Panc1 (cell line): ENCODE measurements at regions not wholly inside any gene's neighbourhood (a gene's known extent, or its start where the extent isn't known, plus 50 kb on each side); places are given as distances from the start of the nearest gene placed in this dataset.

ENCODE experiments used
- ATAC-seq: fragments of 200-7000 bp; cut with Tn5 transposase; 2 replicates; pipeline ENCODE4 v1.9.1; 2020; ENCODE audit warnings: mild to moderate bottlenecking, moderate library complexity
- BruUV-seq: library from RNA; stranded (reverse); fragments of 400-500 nt; replicated peaks from 2 replicates; lab custom pipeline; 2021; lab: Mats Ljungman, UMichigan
- CTCF ChIA-PET: fragments of 300-600 bp; sonication (Branson Sonifier 250); formaldehyde crosslinking; loops from one replicate; lab custom pipeline; 2022; ENCODE audit warnings: antibody characterized with exemption; lab: Charles Lee
- POLR2A ChIA-PET: fragments of 300-600 bp; sonication (Branson Sonifier 250); formaldehyde crosslinking; loops from one replicate; lab custom pipeline; 2022; ENCODE audit warnings: antibody characterized with exemption; lab: Charles Lee
- DNase-seq: peaks from one replicate; pipeline ENCODE4 v3.0.0-alpha.2; 2010; ENCODE audit warnings: low read depth, low spot score
- H3K27ac ChIP-seq: 2 replicates; pipeline ENCODE4 v1.5.1; 2011; ENCODE audit warnings: mild to moderate bottlenecking, low read length, inconsistent platforms
- H3K27me3 ChIP-seq: fragments of 200-500 bp; sonication (Bioruptor generic); 2 replicates; pipeline ENCODE4 v1.6.0; 2014; ENCODE audit warnings: low read length, inconsistent platforms; ENCODE audit not compliant: control insufficient read depth, insufficient read depth
- H3K36me3 ChIP-seq: fragments of 200-500 bp; sonication (Bioruptor generic); 2 replicates; pipeline ENCODE4 v1.5.1; 2014; ENCODE audit warnings: inconsistent platforms, mild to moderate bottlenecking, low read length, moderate library complexity; ENCODE audit not compliant: control insufficient read depth, insufficient read depth
- H3K4me1 ChIP-seq: 2 replicates; pipeline ENCODE4 v1.5.1; 2011; ENCODE audit warnings: inconsistent platforms, mild to moderate bottlenecking, low read length, moderate library complexity; ENCODE audit not compliant: control insufficient read depth, insufficient read depth
- H3K4me3 ChIP-seq, 2 experiments: 2 replicates each; pipeline ENCODE4 v1.5.1; 2011 to 2012; ENCODE audit warnings: low read depth in 2 of 2, low read length in 2 of 2, mild to moderate bottlenecking in 2 of 2, inconsistent platforms in 1 of 2, moderate library complexity in 1 of 2
- H3K9me3 ChIP-seq: fragments of 200-500 bp; sonication (Bioruptor generic); 2 replicates; pipeline ENCODE4 v1.5.1; 2014; ENCODE audit warnings: low read depth, mild to moderate bottlenecking, inconsistent platforms, low read length, moderate library complexity; ENCODE audit not compliant: control insufficient read depth, insufficient read depth
- POLR2AphosphoS5 ChIP-seq: IDR thresholded peaks from 2 replicates; pipeline ENCODE4 v1.6.1; 2012; ENCODE audit warnings: mild to moderate bottlenecking, low read depth, low read length, moderate library complexity
- SIN3A ChIP-seq: IDR thresholded peaks from 2 replicates; pipeline ENCODE4 v1.6.1; 2012; ENCODE audit warnings: low read depth, mild to moderate bottlenecking, low read length, moderate library complexity, borderline replicate concordance; ENCODE audit not compliant: insufficient read depth
- TCF7L2 ChIP-seq: IDR thresholded peaks from 2 replicates; pipeline ENCODE4 v1.6.1; 2011; ENCODE audit warnings: mild to moderate bottlenecking, low read depth, low read length, inconsistent platforms
- in situ Hi-C: cut with HindIII; loops from 2 replicates; pipeline ENCODE4 v1.10.0; 2016; ENCODE audit warnings: low sequenced_read_pairs, low pct_unique_long_range_greater_than_20kb
- intact Hi-C: fragments of 100-400 bp; cut with micrococcal nuclease; formaldehyde crosslinking; loops from one replicate; pipeline ENCODE4 v1.10.0; 2022; ENCODE audit not compliant: unreplicated experiment
- TF ChIP-seq, protein P1 (sequence below): fragments of 450-650 bp; IDR thresholded peaks from 2 replicates; pipeline ENCODE4 v1.5.1; 2017; ENCODE audit warnings: mild to moderate bottlenecking
- TF ChIP-seq, protein P2 (sequence below), 2 experiments: IDR thresholded peaks; 2 replicates each; pipeline ENCODE4 v1.6.1; 2011 to 2012; ENCODE audit warnings: low read depth in 2 of 2, control low read depth in 1 of 2, low read length in 1 of 2, mild to moderate bottlenecking in 1 of 2, moderate library complexity in 1 of 2; ENCODE audit not compliant: insufficient read depth in 1 of 2

DNA sequence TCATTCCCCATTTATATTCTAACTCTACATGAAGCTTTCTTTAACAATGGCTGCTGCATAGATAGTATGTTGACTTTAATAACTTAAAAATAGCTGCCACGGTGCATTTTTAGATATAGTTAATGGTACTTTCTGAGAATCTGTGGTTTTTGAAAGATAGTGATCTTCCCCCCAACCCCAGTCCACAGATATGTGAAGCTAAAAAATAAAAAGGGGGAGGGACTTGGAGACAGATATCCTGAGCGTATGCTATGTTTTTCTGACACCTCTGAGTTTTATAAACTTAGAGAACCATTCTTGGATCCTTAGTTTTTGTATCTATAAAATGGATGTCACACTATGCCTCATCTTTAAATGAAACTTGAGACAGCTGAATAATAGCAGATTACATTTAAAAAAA lies 120.5 kb downstream of the SNX18 start:
- ChIA-PET CTCF (no interaction called here), POLR2A (no interaction called here)
- no peak for TF ChIP-seq TCF7L2
- TF ChIP-seq, protein P1, sequence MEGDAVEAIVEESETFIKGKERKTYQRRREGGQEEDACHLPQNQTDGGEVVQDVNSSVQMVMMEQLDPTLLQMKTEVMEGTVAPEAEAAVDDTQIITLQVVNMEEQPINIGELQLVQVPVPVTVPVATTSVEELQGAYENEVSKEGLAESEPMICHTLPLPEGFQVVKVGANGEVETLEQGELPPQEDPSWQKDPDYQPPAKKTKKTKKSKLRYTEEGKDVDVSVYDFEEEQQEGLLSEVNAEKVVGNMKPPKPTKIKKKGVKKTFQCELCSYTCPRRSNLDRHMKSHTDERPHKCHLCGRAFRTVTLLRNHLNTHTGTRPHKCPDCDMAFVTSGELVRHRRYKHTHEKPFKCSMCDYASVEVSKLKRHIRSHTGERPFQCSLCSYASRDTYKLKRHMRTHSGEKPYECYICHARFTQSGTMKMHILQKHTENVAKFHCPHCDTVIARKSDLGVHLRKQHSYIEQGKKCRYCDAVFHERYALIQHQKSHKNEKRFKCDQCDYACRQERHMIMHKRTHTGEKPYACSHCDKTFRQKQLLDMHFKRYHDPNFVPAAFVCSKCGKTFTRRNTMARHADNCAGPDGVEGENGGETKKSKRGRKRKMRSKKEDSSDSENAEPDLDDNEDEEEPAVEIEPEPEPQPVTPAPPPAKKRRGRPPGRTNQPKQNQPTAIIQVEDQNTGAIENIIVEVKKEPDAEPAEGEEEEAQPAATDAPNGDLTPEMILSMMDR = no peak
- TF ChIP-seq, protein P2, sequence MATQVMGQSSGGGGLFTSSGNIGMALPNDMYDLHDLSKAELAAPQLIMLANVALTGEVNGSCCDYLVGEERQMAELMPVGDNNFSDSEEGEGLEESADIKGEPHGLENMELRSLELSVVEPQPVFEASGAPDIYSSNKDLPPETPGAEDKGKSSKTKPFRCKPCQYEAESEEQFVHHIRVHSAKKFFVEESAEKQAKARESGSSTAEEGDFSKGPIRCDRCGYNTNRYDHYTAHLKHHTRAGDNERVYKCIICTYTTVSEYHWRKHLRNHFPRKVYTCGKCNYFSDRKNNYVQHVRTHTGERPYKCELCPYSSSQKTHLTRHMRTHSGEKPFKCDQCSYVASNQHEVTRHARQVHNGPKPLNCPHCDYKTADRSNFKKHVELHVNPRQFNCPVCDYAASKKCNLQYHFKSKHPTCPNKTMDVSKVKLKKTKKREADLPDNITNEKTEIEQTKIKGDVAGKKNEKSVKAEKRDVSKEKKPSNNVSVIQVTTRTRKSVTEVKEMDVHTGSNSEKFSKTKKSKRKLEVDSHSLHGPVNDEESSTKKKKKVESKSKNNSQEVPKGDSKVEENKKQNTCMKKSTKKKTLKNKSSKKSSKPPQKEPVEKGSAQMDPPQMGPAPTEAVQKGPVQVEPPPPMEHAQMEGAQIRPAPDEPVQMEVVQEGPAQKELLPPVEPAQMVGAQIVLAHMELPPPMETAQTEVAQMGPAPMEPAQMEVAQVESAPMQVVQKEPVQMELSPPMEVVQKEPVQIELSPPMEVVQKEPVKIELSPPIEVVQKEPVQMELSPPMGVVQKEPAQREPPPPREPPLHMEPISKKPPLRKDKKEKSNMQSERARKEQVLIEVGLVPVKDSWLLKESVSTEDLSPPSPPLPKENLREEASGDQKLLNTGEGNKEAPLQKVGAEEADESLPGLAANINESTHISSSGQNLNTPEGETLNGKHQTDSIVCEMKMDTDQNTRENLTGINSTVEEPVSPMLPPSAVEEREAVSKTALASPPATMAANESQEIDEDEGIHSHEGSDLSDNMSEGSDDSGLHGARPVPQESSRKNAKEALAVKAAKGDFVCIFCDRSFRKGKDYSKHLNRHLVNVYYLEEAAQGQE (IDR thresholded peaks at IDR 0.05; ENCODE audit: insufficient read depth in 1 of 2, low read depth in 2 of 2, low read length in 1 of 2) = no peak
- TF ChIP-seq SIN3A = no peak
- TF ChIP-seq POLR2AphosphoS5 = no peak

DNA sequence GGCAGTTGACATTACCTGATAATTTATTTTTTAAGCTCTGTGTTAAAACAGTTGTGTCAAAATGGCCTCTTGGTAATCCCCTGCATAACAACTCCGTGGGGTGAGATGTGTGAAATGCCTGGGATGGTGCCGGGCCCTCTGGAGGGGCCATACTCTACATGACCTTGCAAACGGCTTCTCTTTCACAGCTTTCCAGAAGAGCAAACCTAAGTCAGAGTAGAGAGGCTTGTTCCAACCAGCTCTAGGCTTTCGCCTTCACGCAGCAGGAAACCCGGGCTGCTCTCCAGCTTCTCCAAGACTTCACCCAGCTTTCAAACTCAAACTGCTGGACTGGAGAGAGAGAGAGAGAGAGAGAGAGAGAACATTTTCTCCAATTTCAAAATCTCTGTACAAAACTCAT lies 120.1 kb downstream of the SNX18 start:
- Histone ChIP-seq H3K4me3 (no peak overlapping the region), H3K36me3 (no peaks in the 10 kb centered on the region), H3K9me3 (no peaks in the 10 kb centered on the region), H3K4me1 (no peaks in the 10 kb centered on the region), H3K27ac (no peak overlapping the region), H3K27me3 (no peaks in the 10 kb centered on the region)
- in situ Hi-C loops (no loop called here), intact Hi-C loops (loop anchor here (2.0 kb wide), 1 partner anchor 21 kb away; no protein-coding TSS in a partner anchor)
- ChIA-PET CTCF (no interaction called here), POLR2A (no interaction called here)
- no peak for ATAC-seq
- TF ChIP-seq, protein P1 = no peak
- TF ChIP-seq SIN3A = no peak
- TF ChIP-seq POLR2AphosphoS5 = no peak
- no peak for TF ChIP-seq TCF7L2
- TF ChIP-seq, protein P2 (IDR thresholded peaks at IDR 0.05; ENCODE audit: insufficient read depth in 1 of 2, low read depth in 2 of 2, low read length in 1 of 2) = no peak
- no TSS peak for BruUV-seq
- DNase-seq = no peak

More for the DNA sequence above, 120.5 kb downstream of the SNX18 start:
- ATAC-seq (no peak), DNase-seq (no peak)
- in situ Hi-C loops (no loop called here), intact Hi-C loops (no loop called here)
- no peaks in the 10 kb centered on the region for H3K27me3 ChIP-seq
- no peaks in the 10 kb centered on the region for H3K9me3 ChIP-seq
- H3K27ac ChIP-seq = no peak overlapping the region
- H3K4me1 ChIP-seq = no peaks in the 10 kb centered on the region
- H3K4me3 ChIP-seq = no peak overlapping the region
- H3K36me3 ChIP-seq = no peaks in the 10 kb centered on the region
- no TSS peak for BruUV-seq
